ENCODE measurements at regions not wholly inside any gene's neighbourhood (a gene's known extent, or its start where the extent isn't known, plus 50 kb on each side); places are given as distances from the start of the nearest gene placed in this dataset.

DNA sequence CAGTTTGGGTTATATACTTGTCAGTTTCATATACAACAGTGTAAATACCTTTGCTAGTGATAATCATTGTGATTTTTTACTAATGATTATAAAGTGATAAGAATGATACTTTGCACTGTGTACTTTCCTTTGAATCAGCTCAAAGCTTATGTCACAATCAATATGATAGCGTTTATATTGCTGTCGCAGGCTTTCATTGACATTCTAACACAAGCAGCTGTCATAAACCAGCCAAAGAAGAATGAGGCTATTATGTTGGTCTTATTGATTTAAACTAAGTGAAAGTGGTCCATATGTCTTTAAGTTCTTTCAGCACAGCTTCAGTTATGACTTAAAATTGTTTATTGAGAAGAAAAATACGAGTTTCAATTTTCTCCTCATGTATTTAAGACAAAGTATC is 272.7 kb upstream of the RGMB start:
- intact Hi-C loops (cut with DNase I; ENCODE audit: low total_unique reads): no loop called here
- no peaks in the 10 kb centered on the region for H3K36me3 ChIP-seq
- no peaks in the 10 kb centered on the region for H3K27me3 ChIP-seq
- H3K4me1 ChIP-seq: no peaks in the 10 kb centered on the region
- H3K4me3 ChIP-seq: no peak overlapping the region
- H3K27ac ChIP-seq: no peak overlapping the region
- H3K9me3 ChIP-seq: no peaks in the 10 kb centered on the region
- no peak for DNase-seq (ENCODE audit: low spot score in 2 of 2)
- TF ChIP-seq CTCF (IDR thresholded peaks at IDR 0.05) (no peak), POLR2AphosphoS5 (IDR thresholded peaks at IDR 0.05) (no peak), POLR2A (IDR thresholded peaks at IDR 0.05) (no peak)

- H3K36me3 ChIP-seq: no peaks in the 10 kb centered on the region
- no peak for TF ChIP-seq CTCF (IDR thresholded peaks at IDR 0.05)
- TF ChIP-seq POLR2AphosphoS5 (IDR thresholded peaks at IDR 0.05): no peak
- no peak for TF ChIP-seq POLR2A (IDR thresholded peaks at IDR 0.05)
- H3K9me3 ChIP-seq: no peaks in the 10 kb centered on the region
- DNase-seq (ENCODE audit: low spot score in 2 of 2): no peak
- H3K4me1 ChIP-seq: no peaks in the 10 kb centered on the region
- intact Hi-C loops (cut with DNase I; ENCODE audit: low total_unique reads): no loop called here
- no peak overlapping the region for H3K4me3 ChIP-seq
- H3K27me3 ChIP-seq: no peaks in the 10 kb centered on the region
- H3K27ac ChIP-seq: no peak overlapping the region
Measured at GRCh38 chr5:98503616-98504015, 269.8 kb upstream of the RGMB start.

DNA sequence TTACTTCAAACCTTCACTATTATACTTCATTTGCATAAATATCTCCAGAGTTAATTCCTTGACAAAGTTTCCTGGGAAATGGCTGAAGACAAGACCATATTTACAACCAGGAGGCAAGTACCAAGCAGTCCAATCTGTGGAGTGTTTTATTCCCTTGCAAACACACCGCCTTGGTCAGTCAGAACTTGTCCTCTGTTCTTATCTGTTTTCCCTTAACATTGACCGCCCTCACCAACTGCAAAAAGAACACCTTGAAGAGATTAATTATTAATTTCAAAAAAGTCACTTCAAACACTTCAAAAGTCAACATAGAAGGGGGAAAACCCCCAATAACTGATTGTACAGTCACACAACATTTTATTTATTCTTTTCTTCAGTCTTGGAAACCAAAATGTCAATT is 269.0 kb upstream of the RGMB start:
- no peak overlapping the region for H3K27ac ChIP-seq
- intact Hi-C loops (cut with DNase I; ENCODE audit: low total_unique reads): no loop called here
- H3K27me3 ChIP-seq: no peaks in the 10 kb centered on the region
- H3K36me3 ChIP-seq: no peaks in the 10 kb centered on the region
- no peaks in the 10 kb centered on the region for H3K4me1 ChIP-seq
- no peak overlapping the region for H3K4me3 ChIP-seq
- no peak for DNase-seq (ENCODE audit: low spot score in 2 of 2)
- TF ChIP-seq POLR2AphosphoS5 (IDR thresholded peaks at IDR 0.05): no peak
- no peak for TF ChIP-seq CTCF (IDR thresholded peaks at IDR 0.05)
- TF ChIP-seq POLR2A (IDR thresholded peaks at IDR 0.05): no peak
- no peaks in the 10 kb centered on the region for H3K9me3 ChIP-seq

DNA sequence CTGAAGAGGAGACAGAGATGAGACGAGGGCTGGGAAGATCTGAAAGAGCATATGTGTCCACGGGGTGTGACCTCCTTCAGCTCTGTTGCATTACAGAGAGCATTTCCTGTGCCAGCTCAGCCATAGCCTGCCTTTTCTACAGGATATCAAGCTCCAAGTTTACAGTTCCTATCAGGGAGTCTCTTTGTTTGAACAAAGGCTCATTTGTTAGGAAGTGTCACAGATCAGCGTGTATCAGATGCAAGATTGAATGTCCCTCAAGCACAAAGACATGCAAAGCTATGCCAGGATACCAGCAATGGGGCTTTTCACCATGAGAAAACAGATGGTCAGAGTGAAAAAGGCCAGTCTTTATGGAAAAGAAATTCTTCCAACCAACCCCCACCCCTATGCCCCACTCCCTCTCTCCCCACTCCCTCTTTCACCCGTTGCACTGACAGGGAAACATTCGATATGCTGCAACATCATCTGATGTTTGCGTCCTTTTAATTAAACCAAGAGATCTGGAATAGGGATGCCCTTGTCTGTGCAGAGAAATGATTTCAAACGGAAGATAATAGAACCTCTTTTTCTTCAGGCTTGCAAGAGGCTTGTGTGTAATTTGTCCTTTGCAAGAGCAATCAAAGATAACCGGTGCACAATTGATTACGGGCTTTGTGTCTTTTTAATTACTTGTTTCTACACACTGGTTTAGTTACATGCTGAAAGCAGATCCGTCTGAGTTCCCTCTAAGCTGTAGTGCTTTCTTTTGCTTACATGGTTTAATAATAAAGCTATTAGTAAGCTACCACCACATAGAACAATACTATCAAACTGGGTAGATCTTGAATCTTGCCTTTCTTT is 263.1 kb upstream of the RGMB start:
- DNase-seq (ENCODE audit: low spot score in 2 of 2): no peak
- Histone ChIP-seq H3K4me3 (no peak overlapping the region), H3K27me3 (no peaks in the 10 kb centered on the region), H3K4me1 (no peaks in the 10 kb centered on the region), H3K36me3 (no peaks in the 10 kb centered on the region), H3K9me3 (no peaks in the 10 kb centered on the region), H3K27ac (no peak overlapping the region)
- TF ChIP-seq CTCF (IDR thresholded peaks at IDR 0.05): no peak
- no peak for TF ChIP-seq POLR2AphosphoS5 (IDR thresholded peaks at IDR 0.05)
- no peak for TF ChIP-seq POLR2A (IDR thresholded peaks at IDR 0.05)
- intact Hi-C loops (cut with DNase I; ENCODE audit: low total_unique reads): no loop called here

- H3K4me3 ChIP-seq: no peak overlapping the region
- H3K36me3 ChIP-seq: no peaks in the 10 kb centered on the region
- no peak overlapping the region for H3K27ac ChIP-seq
- TF ChIP-seq CTCF (IDR thresholded peaks at IDR 0.05): no peak
- no peak for TF ChIP-seq POLR2AphosphoS5 (IDR thresholded peaks at IDR 0.05)
- no peak for TF ChIP-seq POLR2A (IDR thresholded peaks at IDR 0.05)
- DNase-seq (ENCODE audit: low spot score in 2 of 2): no peak
- H3K27me3 ChIP-seq: no peaks in the 10 kb centered on the region
- intact Hi-C loops (cut with DNase I; ENCODE audit: low total_unique reads): no loop called here
- H3K9me3 ChIP-seq: no peaks in the 10 kb centered on the region
- H3K4me1 ChIP-seq: no peaks in the 10 kb centered on the region
Measured at GRCh38 chr5:98513380-98513779, 260.1 kb upstream of the RGMB start.
